ENCODE measurements at regions not wholly inside any gene's neighbourhood (a gene's known extent, or its start where the extent isn't known, plus 50 kb on each side); places are given as distances from the start of the nearest gene placed in this dataset.

DNA sequence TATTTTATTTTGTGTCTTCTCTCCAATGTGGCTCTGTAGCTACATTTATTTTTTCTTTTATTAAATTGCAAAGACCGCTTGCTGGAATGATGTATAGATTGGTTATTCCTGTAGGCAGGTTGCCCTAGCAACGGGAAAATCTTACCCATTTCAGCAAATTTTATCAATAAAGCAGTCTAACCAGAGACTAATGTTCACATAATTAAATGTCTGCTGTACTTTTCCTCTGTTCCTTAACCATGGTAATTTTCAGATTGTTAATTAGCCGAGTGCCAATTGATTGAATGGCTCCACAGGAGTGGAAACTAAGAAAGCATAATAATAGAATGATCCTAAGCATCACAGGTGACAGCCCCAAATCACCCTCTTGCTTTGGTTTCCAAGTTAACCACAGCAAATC lies 134.8 kb downstream of the BASP1 start:
- no peak overlapping the region for H3K9ac ChIP-seq (ENCODE audit: low read length)
- H3K4me1 ChIP-seq (ENCODE audit: control insufficient read depth, insufficient read depth, low read length) = no peaks in the 10 kb centered on the region
- H3K36me3 ChIP-seq (ENCODE audit: control insufficient read depth, insufficient read depth, low read length) = no peaks in the 10 kb centered on the region
- no peaks in the 10 kb centered on the region for H3K27me3 ChIP-seq (ENCODE audit: control insufficient read depth, insufficient read depth, low read length)
- H3K4me3 ChIP-seq (ENCODE audit: low read length) = no peak overlapping the region
- no peak overlapping the region for H3K27ac ChIP-seq (ENCODE audit: low read depth, low read length)

DNA sequence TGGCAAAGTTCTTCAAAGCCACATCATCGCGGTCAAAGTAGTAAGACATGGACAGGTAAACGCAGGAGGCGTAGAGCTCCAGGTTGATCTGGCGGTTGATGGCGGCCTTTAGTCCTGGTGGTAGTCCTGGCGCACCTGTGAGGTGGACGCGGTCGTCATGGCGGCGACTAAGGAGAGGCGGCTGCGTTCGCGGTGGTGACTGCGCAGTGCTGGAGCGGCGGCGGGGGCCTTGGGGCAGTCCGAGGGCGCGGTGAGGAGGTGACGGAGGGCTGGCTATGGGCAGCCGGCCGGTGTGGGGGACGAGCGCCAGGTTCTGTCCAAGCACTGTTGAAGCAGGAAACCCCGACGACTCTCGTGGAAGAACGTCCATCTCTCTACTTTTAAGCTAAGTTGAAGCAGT lies 136.8 kb downstream of the BASP1 start:
- Histone ChIP-seq H3K9ac (ENCODE audit: low read length) (no peak overlapping the region), H3K4me1 (ENCODE audit: control insufficient read depth, insufficient read depth, low read length) (no peaks in the 10 kb centered on the region), H3K27ac (ENCODE audit: low read depth, low read length) (no peak overlapping the region), H3K4me3 (ENCODE audit: low read length) (no peak overlapping the region), H3K27me3 (ENCODE audit: control insufficient read depth, insufficient read depth, low read length) (no peaks in the 10 kb centered on the region), H3K36me3 (ENCODE audit: control insufficient read depth, insufficient read depth, low read length) (no peaks in the 10 kb centered on the region)

DNA sequence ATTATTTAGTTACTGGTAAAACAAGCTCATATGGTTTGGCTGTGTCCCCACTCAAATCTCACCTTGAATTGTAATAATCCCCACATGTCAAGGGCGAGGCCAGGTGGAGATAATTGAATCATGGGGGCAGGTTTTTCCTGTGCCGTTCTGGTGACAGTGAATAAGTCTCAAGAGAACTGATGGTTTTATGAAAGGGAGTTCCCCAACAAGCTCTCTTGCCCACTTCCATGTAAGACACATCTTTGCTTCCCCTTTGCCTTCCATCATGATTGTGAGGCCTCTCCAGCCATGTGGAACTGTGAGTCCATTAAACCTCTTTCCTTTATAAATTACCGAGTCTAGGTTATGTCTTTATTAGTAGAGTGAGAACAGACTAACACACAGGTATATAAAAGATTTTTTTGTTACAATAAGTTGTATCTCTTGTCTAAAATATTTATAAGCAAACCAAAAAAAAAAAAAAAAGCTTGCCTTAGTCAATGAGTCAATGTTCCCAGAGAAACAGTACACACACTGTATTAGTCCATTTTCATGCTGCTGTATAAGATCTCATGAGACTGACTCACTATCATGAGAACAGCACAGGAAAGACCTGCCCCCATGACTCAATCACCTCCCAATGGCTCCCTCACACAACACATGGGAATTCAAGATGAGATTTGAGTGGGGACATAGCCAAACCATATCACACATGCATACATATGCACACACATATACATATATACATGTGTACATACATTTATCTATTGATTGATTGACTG lies 138.3 kb downstream of the BASP1 start:
- Histone ChIP-seq H3K4me3 (ENCODE audit: low read length) (no peak overlapping the region), H3K9ac (ENCODE audit: low read length) (no peak overlapping the region), H3K4me1 (ENCODE audit: control insufficient read depth, insufficient read depth, low read length) (no peaks in the 10 kb centered on the region), H3K36me3 (ENCODE audit: control insufficient read depth, insufficient read depth, low read length) (no peaks in the 10 kb centered on the region), H3K27me3 (ENCODE audit: control insufficient read depth, insufficient read depth, low read length) (no peaks in the 10 kb centered on the region), H3K27ac (ENCODE audit: low read depth, low read length) (no peak overlapping the region)

DNA sequence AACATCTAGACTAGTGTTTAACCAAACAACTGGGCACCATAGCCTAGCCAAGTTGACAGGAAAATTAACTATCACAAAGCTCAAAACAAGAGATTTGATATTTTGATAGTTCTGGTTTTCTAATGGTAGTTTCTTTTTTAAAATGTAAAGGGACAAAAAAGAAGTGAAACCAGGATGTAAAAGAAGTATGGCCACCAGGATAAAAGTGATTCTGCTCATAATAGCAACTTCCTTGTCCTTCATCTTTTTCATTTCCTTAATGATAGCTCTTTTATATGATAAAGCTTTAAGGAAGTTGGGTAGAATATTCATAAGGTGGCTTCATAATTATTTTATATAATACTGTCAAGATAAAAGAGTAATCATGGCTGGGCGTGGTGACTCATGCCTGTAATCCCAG lies 139.1 kb downstream of the BASP1 start:
- Histone ChIP-seq H3K4me3 (ENCODE audit: low read length) (no peak overlapping the region), H3K9ac (ENCODE audit: low read length) (no peak overlapping the region), H3K27ac (ENCODE audit: low read depth, low read length) (no peak overlapping the region), H3K27me3 (ENCODE audit: control insufficient read depth, insufficient read depth, low read length) (no peaks in the 10 kb centered on the region), H3K36me3 (ENCODE audit: control insufficient read depth, insufficient read depth, low read length) (no peaks in the 10 kb centered on the region), H3K4me1 (ENCODE audit: control insufficient read depth, insufficient read depth, low read length) (no peaks in the 10 kb centered on the region)

DNA sequence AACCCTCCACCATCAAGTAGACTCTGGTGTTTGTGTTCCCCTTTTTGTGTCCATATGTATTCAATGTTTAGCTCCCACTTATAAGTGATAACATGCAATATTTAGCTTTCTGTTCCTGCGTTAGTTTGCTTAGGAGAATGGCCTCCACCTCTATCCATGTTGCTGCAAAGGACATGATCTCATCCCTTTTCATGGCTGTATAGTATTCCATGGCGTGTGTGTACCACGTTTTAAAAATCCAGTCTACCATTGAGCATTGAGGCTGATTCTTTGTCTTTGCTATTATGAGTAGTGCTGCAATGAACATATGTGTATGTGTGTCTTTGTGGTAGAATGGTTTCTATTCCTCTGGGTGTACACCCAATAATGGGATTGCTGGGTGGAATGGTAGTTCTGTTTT lies 140.1 kb downstream of the BASP1 start:
- Histone ChIP-seq H3K27ac (ENCODE audit: low read depth, low read length) (no peak overlapping the region), H3K27me3 (ENCODE audit: control insufficient read depth, insufficient read depth, low read length) (no peaks in the 10 kb centered on the region), H3K4me1 (ENCODE audit: control insufficient read depth, insufficient read depth, low read length) (no peaks in the 10 kb centered on the region), H3K36me3 (ENCODE audit: control insufficient read depth, insufficient read depth, low read length) (no peaks in the 10 kb centered on the region), H3K9ac (ENCODE audit: low read length) (no peak overlapping the region), H3K4me3 (ENCODE audit: low read length) (no peak overlapping the region)

GRCh38 chr5:17358031-17358430 lies 140.0 kb upstream of the TAF11L2 start:
- Histone ChIP-seq H3K4me1 (ENCODE audit: control insufficient read depth, insufficient read depth, low read length) (no peaks in the 10 kb centered on the region), H3K9ac (ENCODE audit: low read length) (no peak overlapping the region), H3K27ac (ENCODE audit: low read depth, low read length) (no peak overlapping the region), H3K36me3 (ENCODE audit: control insufficient read depth, insufficient read depth, low read length) (no peaks in the 10 kb centered on the region), H3K27me3 (ENCODE audit: control insufficient read depth, insufficient read depth, low read length) (no peaks in the 10 kb centered on the region), H3K4me3 (ENCODE audit: low read length) (no peak overlapping the region)

DNA sequence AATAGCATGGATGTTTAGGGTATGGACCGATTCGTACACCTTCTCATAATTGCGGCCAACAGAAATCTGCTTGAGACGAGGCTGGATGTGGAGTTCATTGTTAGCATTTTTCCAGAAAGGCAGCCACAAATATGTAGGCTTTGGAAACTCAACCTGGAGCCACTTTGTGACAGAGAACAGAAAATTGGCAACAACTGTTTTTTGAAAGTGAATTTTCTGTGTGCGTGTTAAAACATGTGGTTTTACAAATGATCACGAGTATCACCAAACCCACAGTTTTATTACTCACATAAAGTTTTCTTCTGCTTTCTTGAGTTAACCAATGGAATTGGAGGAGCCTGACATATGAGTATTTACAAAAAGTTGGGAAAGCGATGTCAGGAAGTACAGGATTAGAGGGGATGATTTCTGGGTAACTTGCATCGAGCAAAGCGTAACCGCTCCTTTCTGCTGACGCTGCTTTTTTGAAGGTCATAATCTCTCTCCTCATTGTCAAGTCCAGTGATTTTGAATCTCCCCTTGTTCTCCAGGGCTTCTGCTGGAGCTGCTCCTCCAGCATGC lies 138.5 kb upstream of the TAF11L2 start:
- no peaks in the 10 kb centered on the region for H3K4me1 ChIP-seq (ENCODE audit: control insufficient read depth, insufficient read depth, low read length)
- no peaks in the 10 kb centered on the region for H3K36me3 ChIP-seq (ENCODE audit: control insufficient read depth, insufficient read depth, low read length)
- H3K27me3 ChIP-seq (ENCODE audit: control insufficient read depth, insufficient read depth, low read length) = no peaks in the 10 kb centered on the region
- no peak overlapping the region for H3K27ac ChIP-seq (ENCODE audit: low read depth, low read length)
- no peak overlapping the region for H3K9ac ChIP-seq (ENCODE audit: low read length)
- H3K4me3 ChIP-seq (ENCODE audit: low read length) = no peak overlapping the region

- no peaks in the 10 kb centered on the region for H3K27me3 ChIP-seq (ENCODE audit: control insufficient read depth, insufficient read depth, low read length)
- no peaks in the 10 kb centered on the region for H3K4me1 ChIP-seq (ENCODE audit: control insufficient read depth, insufficient read depth, low read length)
- no peak overlapping the region for H3K27ac ChIP-seq (ENCODE audit: low read depth, low read length)
- H3K4me3 ChIP-seq (ENCODE audit: low read length) = no peak overlapping the region
- H3K36me3 ChIP-seq (ENCODE audit: control insufficient read depth, insufficient read depth, low read length) = no peaks in the 10 kb centered on the region
- no peak overlapping the region for H3K9ac ChIP-seq (ENCODE audit: low read length)
Measured at GRCh38 chr5:17360879-17361278, 137.2 kb upstream of the TAF11L2 start.

- no peaks in the 10 kb centered on the region for H3K4me1 ChIP-seq (ENCODE audit: control insufficient read depth, insufficient read depth, low read length)
- no peak overlapping the region for H3K27ac ChIP-seq (ENCODE audit: low read depth, low read length)
- no peak overlapping the region for H3K9ac ChIP-seq (ENCODE audit: low read length)
- no peaks in the 10 kb centered on the region for H3K36me3 ChIP-seq (ENCODE audit: control insufficient read depth, insufficient read depth, low read length)
- H3K27me3 ChIP-seq (ENCODE audit: control insufficient read depth, insufficient read depth, low read length) = no peaks in the 10 kb centered on the region
- no peak overlapping the region for H3K4me3 ChIP-seq (ENCODE audit: low read length)
Measured at GRCh38 chr5:17361331-17361730, 136.7 kb upstream of the TAF11L2 start.

GRCh38 chr5:17364987-17365810 lies 132.8 kb upstream of the TAF11L2 start:
- Histone ChIP-seq H3K27me3 (ENCODE audit: control insufficient read depth, insufficient read depth, low read length) (no peaks in the 10 kb centered on the region), H3K27ac (ENCODE audit: low read depth, low read length) (no peak overlapping the region), H3K4me1 (ENCODE audit: control insufficient read depth, insufficient read depth, low read length) (no peaks in the 10 kb centered on the region), H3K9ac (ENCODE audit: low read length) (no peak overlapping the region), H3K36me3 (ENCODE audit: control insufficient read depth, insufficient read depth, low read length) (no peaks in the 10 kb centered on the region), H3K4me3 (ENCODE audit: low read length) (no peak overlapping the region)

DNA sequence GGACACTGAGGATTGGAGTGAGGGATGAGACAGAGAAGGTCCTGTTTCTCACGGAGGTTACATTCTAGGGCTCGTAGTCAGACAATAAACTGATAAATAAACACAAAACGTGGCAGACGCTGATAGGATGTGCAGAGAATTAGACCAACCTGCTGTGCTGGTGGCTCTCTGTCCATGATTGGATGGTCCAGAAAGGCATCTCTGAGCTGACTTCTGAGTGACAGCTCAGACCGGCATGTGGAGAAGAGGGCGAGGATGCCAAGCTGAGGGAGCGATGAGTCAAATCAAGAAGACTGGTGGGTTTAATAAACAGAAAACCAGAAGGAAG lies 132.3 kb upstream of the TAF11L2 start:
- no peaks in the 10 kb centered on the region for H3K27me3 ChIP-seq (ENCODE audit: control insufficient read depth, insufficient read depth, low read length)
- no peak overlapping the region for H3K9ac ChIP-seq (ENCODE audit: low read length)
- H3K4me1 ChIP-seq (ENCODE audit: control insufficient read depth, insufficient read depth, low read length) = no peaks in the 10 kb centered on the region
- H3K36me3 ChIP-seq (ENCODE audit: control insufficient read depth, insufficient read depth, low read length) = no peaks in the 10 kb centered on the region
- H3K27ac ChIP-seq (ENCODE audit: low read depth, low read length) = no peak overlapping the region
- no peak overlapping the region for H3K4me3 ChIP-seq (ENCODE audit: low read length)

DNA sequence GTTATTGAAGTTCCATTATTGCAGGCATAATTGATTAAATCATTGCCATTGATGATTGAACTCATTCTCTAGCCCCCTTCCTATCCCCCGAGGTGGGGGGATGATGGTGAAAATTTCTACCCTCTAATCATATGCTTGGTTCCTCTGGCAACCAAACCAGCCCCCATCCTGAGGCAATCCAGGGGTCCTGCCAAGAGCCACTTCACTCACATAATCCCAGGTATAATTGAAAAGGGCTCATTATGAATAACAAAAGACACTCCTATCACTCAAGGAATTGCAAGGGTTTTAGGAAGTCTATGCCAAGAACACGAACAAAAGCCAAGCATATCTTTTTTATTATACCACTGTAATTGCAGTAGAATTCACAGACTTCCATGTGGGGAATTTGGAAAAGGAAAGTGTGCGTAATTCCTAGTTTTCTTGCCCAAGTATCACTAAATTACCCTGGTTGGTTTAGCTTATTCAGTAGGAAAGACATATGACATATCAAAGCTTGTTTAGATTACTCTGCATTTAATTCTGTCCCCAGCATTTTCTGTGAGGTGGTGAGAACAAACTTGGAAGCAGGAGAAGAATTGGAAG lies 130.7 kb upstream of the TAF11L2 start:
- no peak overlapping the region for H3K4me3 ChIP-seq (ENCODE audit: low read length)
- no peaks in the 10 kb centered on the region for H3K4me1 ChIP-seq (ENCODE audit: control insufficient read depth, insufficient read depth, low read length)
- H3K27ac ChIP-seq (ENCODE audit: low read depth, low read length) = no peak overlapping the region
- no peaks in the 10 kb centered on the region for H3K27me3 ChIP-seq (ENCODE audit: control insufficient read depth, insufficient read depth, low read length)
- H3K36me3 ChIP-seq (ENCODE audit: control insufficient read depth, insufficient read depth, low read length) = no peaks in the 10 kb centered on the region
- H3K9ac ChIP-seq (ENCODE audit: low read length) = no peak overlapping the region

All from rectal smooth muscle tissue (tissue), 1 donor.